Smooth muscle cell (in vitro differentiated cells): ENCODE measurements at regions not wholly inside any gene's neighbourhood (a gene's known extent, or its start where the extent isn't known, plus 50 kb on each side); places are given as distances from the start of the nearest gene placed in this dataset.
"Not testable (repeated sequence)": the region's sequence is repeated elsewhere in the genome, so short reads cannot be mapped to it uniquely, and the experiment has no call there.

Experiments
- DNase-seq: peaks from one replicate; lab custom pipeline; 2025; ENCODE audit not compliant: unreplicated experiment; lab: John Stamatoyannopoulos, UW
- H2AFZ ChIP-seq: fragments of 200-600 bp; sonication (generic); 2 replicates; pipeline ENCODE4 v1.6.0; 2016; ENCODE audit warnings: antibody characterized with exemption, low read depth, mild to moderate bottlenecking
- H3F3A ChIP-seq: fragments of 200-600 bp; sonication (generic); 2 replicates; pipeline ENCODE4 v1.6.0; 2017; ENCODE audit warnings: antibody characterized with exemption, low read depth
- H3K27ac ChIP-seq: fragments of 200-600 bp; sonication (generic); 2 replicates; pipeline ENCODE4 v1.5.1; 2016; ENCODE audit warnings: low read depth, mild to moderate bottlenecking
- H3K27me3 ChIP-seq: fragments of 200-600 bp; sonication (generic); 2 replicates; pipeline ENCODE4 v1.6.1; 2016; ENCODE audit warnings: low read depth, mild to moderate bottlenecking
- H3K36me3 ChIP-seq: fragments of 200-600 bp; sonication (generic); 2 replicates; pipeline ENCODE4 v1.5.1; 2016; ENCODE audit warnings: low read depth
- H3K4me1 ChIP-seq: fragments of 200-600 bp; sonication (generic); 2 replicates; pipeline ENCODE4 v1.5.1; 2016; ENCODE audit warnings: low read depth
- H3K4me2 ChIP-seq: fragments of 200-600 bp; sonication (generic); 2 replicates; pipeline ENCODE4 v1.6.0; 2016; ENCODE audit warnings: mild to moderate bottlenecking
- H3K4me3 ChIP-seq: fragments of 200-600 bp; sonication (generic); 2 replicates; pipeline ENCODE4 v1.5.1; 2016; ENCODE audit warnings: mild to moderate bottlenecking
- H3K79me2 ChIP-seq: fragments of 200-600 bp; sonication (generic); 2 replicates; pipeline ENCODE4 v1.6.0; 2016; ENCODE audit warnings: low read depth, mild to moderate bottlenecking
- H3K9ac ChIP-seq: fragments of 200-600 bp; sonication (generic); 2 replicates; pipeline ENCODE4 v1.6.0; 2016; ENCODE audit warnings: low read depth
- H3K9me3 ChIP-seq: fragments of 200-600 bp; sonication (generic); replicated peaks from 2 replicates; pipeline ENCODE4 v1.5.1; 2016; ENCODE audit warnings: low read depth
- H4K20me1 ChIP-seq: fragments of 200-600 bp; sonication (generic); 2 replicates; pipeline ENCODE4 v1.6.0; 2016; ENCODE audit warnings: low read depth
- CTCF ChIP-seq: fragments of 200-600 bp; sonication (generic); IDR thresholded peaks from 2 replicates; pipeline ENCODE4 v1.5.1; 2017; ENCODE audit warnings: borderline replicate concordance, mild to moderate bottlenecking, antibody characterized with exemption; ENCODE audit not compliant: insufficient read depth, poor library complexity, severe bottlenecking
- WGBS: methylation state at CpG from one replicate; pipeline ENCODE4 v1.1.7; 2016; ENCODE audit warnings: low lambda C conversion rate; 5-methylcytosine and 5-hydroxymethylcytosine counted together

- no peak overlapping the region for H2AFZ ChIP-seq
- H3K79me2 ChIP-seq, result no peaks in the 10 kb centered on the region
- no peaks in the 10 kb centered on the region for H3K9me3 ChIP-seq
- no peaks in the 10 kb centered on the region for H3K36me3 ChIP-seq
- H3K4me1 ChIP-seq, result no peaks in the 10 kb centered on the region
- no peak for TF ChIP-seq CTCF
- H3K27me3 ChIP-seq, result no peaks in the 10 kb centered on the region
- H3K9ac ChIP-seq, result no peak overlapping the region
- H3K4me2 ChIP-seq, result no peak overlapping the region
- no peak overlapping the region for H3K4me3 ChIP-seq
- no peak for DNase-seq
- H4K20me1 ChIP-seq, result no peaks in the 10 kb centered on the region
- no peak overlapping the region for H3K27ac ChIP-seq
- no peaks in the 10 kb centered on the region for H3F3A ChIP-seq
- WGBS, result 96% methylated on average over 7 of the region's 7 CpGs
Observed at GRCh38 chr9:109996936-109997580, 210.9 kb downstream of the C9orf152 start.

GRCh38 chr9:109997682-109998081 is 210.3 kb downstream of the C9orf152 start:
- H3K9ac ChIP-seq, result no peak overlapping the region
- no peak overlapping the region for H3K27ac ChIP-seq
- no peaks in the 10 kb centered on the region for H3F3A ChIP-seq
- no peak overlapping the region for H3K4me3 ChIP-seq
- no peaks in the 10 kb centered on the region for H3K36me3 ChIP-seq
- no peaks in the 10 kb centered on the region for H4K20me1 ChIP-seq
- no peaks in the 10 kb centered on the region for H3K27me3 ChIP-seq
- no peaks in the 10 kb centered on the region for H3K79me2 ChIP-seq
- WGBS, result 90% methylated on average over 4 of the region's 4 CpGs
- H3K4me1 ChIP-seq, result no peaks in the 10 kb centered on the region
- no peak for TF ChIP-seq CTCF
- H3K4me2 ChIP-seq, result no peak overlapping the region
- no peaks in the 10 kb centered on the region for H3K9me3 ChIP-seq
- DNase-seq, result no peak
- no peak overlapping the region for H2AFZ ChIP-seq

- not testable (repeated sequence) for H3K9ac ChIP-seq, H3K4me3 ChIP-seq, H3K36me3 ChIP-seq, H3K4me2 ChIP-seq, H3K27ac ChIP-seq, H3K79me2 ChIP-seq, H3K9me3 ChIP-seq, DNase-seq, H3K4me1 ChIP-seq, H3K27me3 ChIP-seq, H3F3A ChIP-seq, H2AFZ ChIP-seq, H4K20me1 ChIP-seq
- WGBS, result 74% methylated on average over 8 of the region's 8 CpGs
Observed at GRCh38 chr9:110005521-110005920, 202.4 kb downstream of the C9orf152 start.

- no peaks in the 10 kb centered on the region for H3K36me3 ChIP-seq
- H3K4me2 ChIP-seq, result no peak overlapping the region
- H4K20me1 ChIP-seq, result no peaks in the 10 kb centered on the region
- H3K27me3 ChIP-seq, result no peaks in the 10 kb centered on the region
- no peaks in the 10 kb centered on the region for H3K4me1 ChIP-seq
- H3K79me2 ChIP-seq, result no peaks in the 10 kb centered on the region
- H2AFZ ChIP-seq, result no peak overlapping the region
- DNase-seq, result no peak
- no peaks in the 10 kb centered on the region for H3K9me3 ChIP-seq
- WGBS, result 74% methylated on average over 2 of the region's 2 CpGs
- no peak for TF ChIP-seq CTCF
- no peak overlapping the region for H3K4me3 ChIP-seq
- H3F3A ChIP-seq, result peaks cover 3% of the 10 kb centered on the region
- no peak overlapping the region for H3K9ac ChIP-seq
- H3K27ac ChIP-seq, result peak overlapping the region; percentile 65
Observed at GRCh38 chr9:110006657-110007056, 201.3 kb downstream of the C9orf152 start.
